Keratinocyte (primary cell): ENCODE measurements at regions not wholly inside any gene's neighbourhood (a gene's known extent, or its start where the extent isn't known, plus 50 kb on each side); places are given as distances from the start of the nearest gene placed in this dataset.

Source experiments
- CTCF ChIP-seq, 3 experiments: IDR thresholded peaks in 1 of 3; conservative IDR thresholded peaks in 1 of 3; optimal IDR thresholded peaks in 1 of 3; 2 replicates in 2 of 3; 3 replicates in 1 of 3; pipeline versions ENCODE3 to v1.5.1; 2011; ENCODE audit warnings: low read length in 3 of 3, mild to moderate bottlenecking in 3 of 3, moderate library complexity in 2 of 3, control low read depth in 1 of 3, inconsistent platforms in 1 of 3; ENCODE audit not compliant: insufficient read depth in 2 of 3; ENCODE audit errors: extremely low read depth in 1 of 3
- EZH2 ChIP-seq: IDR thresholded peaks from one replicate; pipeline ENCODE4 v1.6.1; 2012; ENCODE audit warnings: inconsistent platforms, mild to moderate bottlenecking, low read length, moderate library complexity

- TF ChIP-seq CTCF (optimal IDR thresholded peaks at IDR 0.05 in 1 of 3, IDR thresholded peaks at IDR 0.05 in 1 of 3, conservative IDR thresholded peaks at IDR 0.05 in 1 of 3; ENCODE audit: extremely low read depth in 1 of 3, insufficient read depth in 2 of 3, low read length in 3 of 3) (no peak), EZH2 (no peak)
Measured at GRCh38 chr16:9677301-9677653, 505.0 kb downstream of the GRIN2A start.
